ENCODE measurements at regions not wholly inside any gene's neighbourhood (a gene's known extent, or its start where the extent isn't known, plus 50 kb on each side); places are given as distances from the start of the nearest gene placed in this dataset.

DNA sequence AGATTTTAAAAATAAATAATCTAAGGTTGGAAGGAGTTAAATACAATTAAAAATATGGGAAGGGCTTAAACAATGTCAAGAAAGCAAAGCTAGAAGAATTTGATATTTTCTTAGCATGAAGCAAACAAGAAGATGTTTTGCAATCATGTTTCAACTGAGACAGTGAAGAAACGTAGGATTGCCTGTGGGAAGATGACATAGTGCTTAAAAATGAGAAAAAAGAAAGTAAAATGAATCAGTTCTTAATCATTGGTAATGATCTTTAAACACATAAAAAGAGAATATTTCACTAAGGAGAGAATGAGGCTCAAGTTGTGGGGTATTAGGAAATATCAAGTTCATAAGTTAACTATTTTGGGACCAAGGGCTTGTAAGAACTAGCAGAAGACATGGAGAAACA is 855.0 kb downstream of the METTL15 start:
- TF ChIP-seq CTCF (IDR thresholded peaks at IDR 0.05 in 4 of 5, conservative IDR thresholded peaks at IDR 0.05 in 1 of 5) (no peak), POLR2A (IDR thresholded peaks at IDR 0.05) (no peak)
